Trophoblast cell (in vitro differentiated cells and primary cell): ENCODE measurements at regions not wholly inside any gene's neighbourhood (a gene's known extent, or its start where the extent isn't known, plus 50 kb on each side); places are given as distances from the start of the nearest gene placed in this dataset.
"Not testable (repeated sequence)": the region's sequence is repeated elsewhere in the genome, so short reads cannot be mapped to it uniquely, and the experiment has no call there.

Source experiments
- DNase-seq, 2 donors: peaks; one replicate each; pipeline ENCODE4 v3.0.0-alpha.2; 2016
- H2AFZ ChIP-seq: 2 replicates; pipeline ENCODE4 v1.6.1; 2013; ENCODE audit warnings: low read length, moderate library complexity, mild to moderate bottlenecking; ENCODE audit not compliant: insufficient read depth, poor library complexity
- H2AK5ac ChIP-seq: 2 replicates; pipeline ENCODE4 v1.6.1; 2013; ENCODE audit warnings: mild to moderate bottlenecking, low read length
- H2BK120ac ChIP-seq: 2 replicates; pipeline ENCODE4 v1.6.1; 2013; ENCODE audit warnings: low read length, mild to moderate bottlenecking, moderate library complexity; ENCODE audit not compliant: insufficient read depth, poor library complexity
- H2BK12ac ChIP-seq: 2 replicates; pipeline ENCODE4 v1.6.1; 2013; ENCODE audit warnings: mild to moderate bottlenecking, low read length, moderate library complexity
- H2BK5ac ChIP-seq: 2 replicates; pipeline ENCODE4 v1.6.1; 2013; ENCODE audit warnings: low read length, low read depth, moderate library complexity, mild to moderate bottlenecking; ENCODE audit not compliant: poor library complexity
- H3K14ac ChIP-seq: 2 replicates; pipeline ENCODE4 v1.6.1; 2013; ENCODE audit warnings: mild to moderate bottlenecking, low read length
- H3K18ac ChIP-seq: 2 replicates; pipeline ENCODE4 v1.6.1; 2013; ENCODE audit warnings: mild to moderate bottlenecking, low read length
- H3K23ac ChIP-seq: 2 replicates; pipeline ENCODE4 v1.6.1; 2013; ENCODE audit warnings: low read length
- H3K27ac ChIP-seq: 2 replicates; pipeline ENCODE4 v1.5.1; 2013; ENCODE audit warnings: low read depth, mild to moderate bottlenecking, inconsistent platforms, low read length, moderate library complexity
- H3K27me3 ChIP-seq: 2 replicates; pipeline ENCODE4 v1.6.1; 2013; ENCODE audit warnings: inconsistent platforms, mild to moderate bottlenecking, low read length, moderate library complexity; ENCODE audit not compliant: insufficient read depth
- H3K36me3 ChIP-seq, 2 experiments: 1 replicate in 1 of 2; 2 replicates in 1 of 2; pipeline ENCODE4 v1.6.1; 2013; ENCODE audit warnings: low read length in 2 of 2, mild to moderate bottlenecking in 2 of 2, moderate library complexity in 1 of 2; ENCODE audit not compliant: insufficient read depth in 2 of 2, control insufficient read depth in 1 of 2
- H3K4ac ChIP-seq: 2 replicates; pipeline ENCODE4 v1.6.1; 2013; ENCODE audit warnings: low read depth, mild to moderate bottlenecking, low read length, moderate library complexity
- H3K4me1 ChIP-seq, 2 experiments: 1 replicate in 1 of 2; 2 replicates in 1 of 2; pipeline ENCODE4 v1.6.1; 2013; ENCODE audit warnings: low read length in 2 of 2, mild to moderate bottlenecking in 2 of 2, moderate library complexity in 1 of 2; ENCODE audit not compliant: insufficient read depth in 2 of 2, control insufficient read depth in 1 of 2
- H3K4me2 ChIP-seq: 2 replicates; pipeline ENCODE4 v1.6.1; 2013; ENCODE audit warnings: inconsistent platforms, mild to moderate bottlenecking, low read length, moderate library complexity
- H3K4me3 ChIP-seq: 2 replicates; pipeline ENCODE4 v1.5.1; 2013; ENCODE audit warnings: mild to moderate bottlenecking, low read depth, low read length, inconsistent platforms
- H3K79me1 ChIP-seq: one replicate; pipeline ENCODE4 v1.6.1; 2013; ENCODE audit warnings: low read length
- H3K79me2 ChIP-seq: 2 replicates; pipeline ENCODE4 v1.6.1; 2013; ENCODE audit warnings: low read length, mild to moderate bottlenecking; ENCODE audit not compliant: control insufficient read depth, insufficient read depth, poor library complexity
- H3K9ac ChIP-seq: 2 replicates; pipeline ENCODE4 v1.6.1; 2013; ENCODE audit warnings: mild to moderate bottlenecking, low read length
- H3K9me3 ChIP-seq: 2 replicates; pipeline ENCODE4 v1.6.1; 2013; ENCODE audit warnings: low read depth, mild to moderate bottlenecking, control low read depth, inconsistent platforms, low read length; ENCODE audit not compliant: insufficient read depth
- H4K12ac ChIP-seq: 2 replicates; pipeline ENCODE4 v1.6.1; 2013; ENCODE audit warnings: low read depth, mild to moderate bottlenecking, low read length, moderate library complexity
- H4K8ac ChIP-seq: 2 replicates; pipeline ENCODE4 v1.6.1; 2013; ENCODE audit warnings: low read depth, mild to moderate bottlenecking, low read length, moderate library complexity
- H4K91ac ChIP-seq: one replicate; pipeline ENCODE4 v1.6.1; 2013; ENCODE audit warnings: low read depth, mild to moderate bottlenecking, low read length, moderate library complexity
- WGBS: extraction: QIAGEN DNeasy Blood & Tissue Kit; methylation state at CpG from one replicate; pipeline ENCODE4 v1.1.7; 2013; ENCODE audit warnings: missing lambda C conversion rate; ENCODE audit not compliant: insufficient read length, insufficient coverage; ENCODE audit errors: extremely low coverage; 5-methylcytosine and 5-hydroxymethylcytosine counted together

- no peak overlapping the region for H2BK5ac ChIP-seq
- H3K9ac ChIP-seq, result no peak overlapping the region
- H2AFZ ChIP-seq, result peak overlapping the region; percentile 23
- no peak for DNase-seq
- H3K9me3 ChIP-seq, result no peaks in the 10 kb centered on the region
- no peak overlapping the region for H3K4ac ChIP-seq
- H2BK120ac ChIP-seq, result no peak overlapping the region
- no peak overlapping the region for H3K4me3 ChIP-seq
- H3K27ac ChIP-seq, result no peak overlapping the region
- WGBS, result no CpG with 5 or more reads among the region's 9 CpGs
- H3K27me3 ChIP-seq, result no peaks in the 10 kb centered on the region
- H3K36me3 ChIP-seq, result no peaks in the 10 kb centered on the region
- no peaks in the 10 kb centered on the region for H3K79me1 ChIP-seq
- peak overlapping the region; percentile 61 for H3K4me2 ChIP-seq
- H3K18ac ChIP-seq, result no peak overlapping the region
- no peak overlapping the region for H3K14ac ChIP-seq
- no peak overlapping the region for H2BK12ac ChIP-seq
- no peak overlapping the region for H2AK5ac ChIP-seq
- H3K23ac ChIP-seq, result no peak overlapping the region
- H3K79me2 ChIP-seq, result no peaks in the 10 kb centered on the region
- H3K4me1 ChIP-seq, result peaks cover 0 to 4% of the 10 kb centered on the region in 2 experiments
- no peak overlapping the region for H4K91ac ChIP-seq
- no peak overlapping the region for H4K12ac ChIP-seq
- H4K8ac ChIP-seq, result no peak overlapping the region
Observed at GRCh38 chr4:82284475-82284857, 89.3 kb downstream of the HNRNPD start.

GRCh38 chr4:82282875-82283274 is 90.9 kb downstream of the HNRNPD start:
- Histone ChIP-seq H3K14ac (no peak overlapping the region), H3K27me3 (no peaks in the 10 kb centered on the region), H3K23ac (no peak overlapping the region), H3K4me1 (peaks cover 0 to 4% of the 10 kb centered on the region in 2 experiments), H2AFZ (no peak overlapping the region), H3K4me2 (no peak overlapping the region), H2BK12ac (no peak overlapping the region), H2BK5ac (no peak overlapping the region), H3K79me2 (no peaks in the 10 kb centered on the region), H3K9me3 (no peaks in the 10 kb centered on the region), H2BK120ac (no peak overlapping the region), H3K36me3 (no peaks in the 10 kb centered on the region), H3K9ac (no peak overlapping the region), H3K27ac (no peak overlapping the region), H3K4me3 (no peak overlapping the region), H3K18ac (no peak overlapping the region), H3K79me1 (no peaks in the 10 kb centered on the region), H4K91ac (no peak overlapping the region), H3K4ac (no peak overlapping the region), H2AK5ac (no peak overlapping the region), H4K8ac (no peak overlapping the region), H4K12ac (no peak overlapping the region)
- DNase-seq, result no peak
- no CpG with 5 or more reads among the region's 2 CpGs for WGBS

DNA sequence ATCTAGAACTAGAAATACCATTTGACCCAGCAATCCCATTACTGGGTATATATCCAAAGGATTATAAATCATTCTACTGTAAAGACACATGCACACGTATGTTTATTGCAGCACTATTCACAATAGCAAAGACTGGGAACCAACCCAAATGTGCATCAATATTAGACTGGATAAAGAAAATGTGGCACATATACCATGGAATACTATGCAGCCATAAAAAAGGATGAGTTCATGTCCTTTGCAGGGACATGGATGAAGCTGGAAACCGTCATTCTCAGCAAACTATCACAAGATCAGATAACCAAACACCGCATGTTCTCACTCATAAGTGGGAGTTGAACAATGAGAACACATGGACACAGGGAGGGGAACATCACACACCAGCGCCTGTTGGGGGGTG is 94.2 kb downstream of the HNRNPD start:
- not testable (repeated sequence) for H3K79me1 ChIP-seq, H4K91ac ChIP-seq, H4K12ac ChIP-seq, H2BK12ac ChIP-seq, H2AFZ ChIP-seq, H3K79me2 ChIP-seq, H4K8ac ChIP-seq, H3K4ac ChIP-seq, H3K4me2 ChIP-seq, H3K27me3 ChIP-seq, H2BK5ac ChIP-seq, H3K14ac ChIP-seq, H3K36me3 ChIP-seq, H3K23ac ChIP-seq, DNase-seq, H3K27ac ChIP-seq, H3K9ac ChIP-seq, H3K4me1 ChIP-seq, H3K9me3 ChIP-seq, H3K4me3 ChIP-seq, H3K18ac ChIP-seq, H2BK120ac ChIP-seq, H2AK5ac ChIP-seq
- no CpG with 5 or more reads among the region's 4 CpGs for WGBS

DNA sequence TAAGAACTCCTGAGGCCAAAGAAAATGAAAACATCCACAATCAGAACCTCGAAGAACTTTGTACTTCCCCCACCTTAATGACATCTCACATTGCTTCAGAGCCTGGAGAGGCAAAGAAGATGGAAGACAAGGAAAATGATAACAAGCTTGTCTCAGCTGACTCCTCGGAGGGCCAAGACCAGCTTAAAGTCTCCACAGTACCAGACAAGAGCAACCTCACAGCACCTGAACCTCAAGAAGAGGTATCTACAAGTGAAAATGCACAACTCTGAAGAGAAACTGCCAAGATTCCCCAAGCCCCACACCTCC is 97.5 kb downstream of the HNRNPD start:
- Histone ChIP-seq H3K27me3 (no peaks in the 10 kb centered on the region), H3K4ac (no peak overlapping the region), H3K4me2 (no peak overlapping the region), H3K4me1 (no peaks in the 10 kb centered on the region), H2BK12ac (no peak overlapping the region), H2BK120ac (no peak overlapping the region), H3K27ac (no peak overlapping the region), H3K79me2 (no peaks in the 10 kb centered on the region), H3K79me1 (no peaks in the 10 kb centered on the region), H2BK5ac (no peak overlapping the region), H2AFZ (no peak overlapping the region), H3K9ac (no peak overlapping the region), H3K23ac (no peak overlapping the region), H3K36me3 (no peaks in the 10 kb centered on the region), H2AK5ac (no peak overlapping the region), H4K12ac (no peak overlapping the region), H3K18ac (no peak overlapping the region), H4K8ac (no peak overlapping the region), H3K14ac (no peak overlapping the region), H3K4me3 (no peak overlapping the region), H4K91ac (no peak overlapping the region), H3K9me3 (no peaks in the 10 kb centered on the region)
- WGBS, result no CpG with 5 or more reads among the region's 2 CpGs
- DNase-seq, result no peak
